ENCODE measurements at regions not wholly inside any gene's neighbourhood (a gene's known extent, or its start where the extent isn't known, plus 50 kb on each side); places are given as distances from the start of the nearest gene placed in this dataset.

DNA sequence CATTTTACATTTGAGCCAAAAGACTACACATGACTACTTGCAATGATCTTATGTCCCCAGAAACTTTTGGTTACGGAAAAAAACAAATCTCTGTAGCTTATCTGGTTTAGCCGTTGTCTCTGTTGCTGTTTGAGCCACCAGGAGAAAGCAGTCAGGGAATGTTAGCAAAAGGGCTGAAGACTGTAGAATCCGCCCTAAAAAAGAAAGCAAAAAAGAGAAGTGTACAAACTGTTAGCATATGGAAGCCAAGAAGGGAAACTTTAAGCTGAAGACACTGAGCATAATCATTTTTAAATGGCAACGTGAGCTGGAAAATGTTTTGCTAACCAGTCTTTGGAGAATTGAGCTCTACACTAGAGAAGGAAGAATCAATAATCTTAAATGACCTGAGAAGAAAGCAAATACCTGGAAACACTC is 69.9 kb upstream of the MYLIP start:
- TF ChIP-seq GABPA (IDR thresholded peaks at IDR 0.05; ENCODE audit: low read depth): no peak
- TF ChIP-seq, protein P1, sequence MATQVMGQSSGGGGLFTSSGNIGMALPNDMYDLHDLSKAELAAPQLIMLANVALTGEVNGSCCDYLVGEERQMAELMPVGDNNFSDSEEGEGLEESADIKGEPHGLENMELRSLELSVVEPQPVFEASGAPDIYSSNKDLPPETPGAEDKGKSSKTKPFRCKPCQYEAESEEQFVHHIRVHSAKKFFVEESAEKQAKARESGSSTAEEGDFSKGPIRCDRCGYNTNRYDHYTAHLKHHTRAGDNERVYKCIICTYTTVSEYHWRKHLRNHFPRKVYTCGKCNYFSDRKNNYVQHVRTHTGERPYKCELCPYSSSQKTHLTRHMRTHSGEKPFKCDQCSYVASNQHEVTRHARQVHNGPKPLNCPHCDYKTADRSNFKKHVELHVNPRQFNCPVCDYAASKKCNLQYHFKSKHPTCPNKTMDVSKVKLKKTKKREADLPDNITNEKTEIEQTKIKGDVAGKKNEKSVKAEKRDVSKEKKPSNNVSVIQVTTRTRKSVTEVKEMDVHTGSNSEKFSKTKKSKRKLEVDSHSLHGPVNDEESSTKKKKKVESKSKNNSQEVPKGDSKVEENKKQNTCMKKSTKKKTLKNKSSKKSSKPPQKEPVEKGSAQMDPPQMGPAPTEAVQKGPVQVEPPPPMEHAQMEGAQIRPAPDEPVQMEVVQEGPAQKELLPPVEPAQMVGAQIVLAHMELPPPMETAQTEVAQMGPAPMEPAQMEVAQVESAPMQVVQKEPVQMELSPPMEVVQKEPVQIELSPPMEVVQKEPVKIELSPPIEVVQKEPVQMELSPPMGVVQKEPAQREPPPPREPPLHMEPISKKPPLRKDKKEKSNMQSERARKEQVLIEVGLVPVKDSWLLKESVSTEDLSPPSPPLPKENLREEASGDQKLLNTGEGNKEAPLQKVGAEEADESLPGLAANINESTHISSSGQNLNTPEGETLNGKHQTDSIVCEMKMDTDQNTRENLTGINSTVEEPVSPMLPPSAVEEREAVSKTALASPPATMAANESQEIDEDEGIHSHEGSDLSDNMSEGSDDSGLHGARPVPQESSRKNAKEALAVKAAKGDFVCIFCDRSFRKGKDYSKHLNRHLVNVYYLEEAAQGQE (IDR thresholded peaks at IDR 0.05; ENCODE audit: insufficient replicate concordance, low read depth): no peak
- TF ChIP-seq, protein P2, sequence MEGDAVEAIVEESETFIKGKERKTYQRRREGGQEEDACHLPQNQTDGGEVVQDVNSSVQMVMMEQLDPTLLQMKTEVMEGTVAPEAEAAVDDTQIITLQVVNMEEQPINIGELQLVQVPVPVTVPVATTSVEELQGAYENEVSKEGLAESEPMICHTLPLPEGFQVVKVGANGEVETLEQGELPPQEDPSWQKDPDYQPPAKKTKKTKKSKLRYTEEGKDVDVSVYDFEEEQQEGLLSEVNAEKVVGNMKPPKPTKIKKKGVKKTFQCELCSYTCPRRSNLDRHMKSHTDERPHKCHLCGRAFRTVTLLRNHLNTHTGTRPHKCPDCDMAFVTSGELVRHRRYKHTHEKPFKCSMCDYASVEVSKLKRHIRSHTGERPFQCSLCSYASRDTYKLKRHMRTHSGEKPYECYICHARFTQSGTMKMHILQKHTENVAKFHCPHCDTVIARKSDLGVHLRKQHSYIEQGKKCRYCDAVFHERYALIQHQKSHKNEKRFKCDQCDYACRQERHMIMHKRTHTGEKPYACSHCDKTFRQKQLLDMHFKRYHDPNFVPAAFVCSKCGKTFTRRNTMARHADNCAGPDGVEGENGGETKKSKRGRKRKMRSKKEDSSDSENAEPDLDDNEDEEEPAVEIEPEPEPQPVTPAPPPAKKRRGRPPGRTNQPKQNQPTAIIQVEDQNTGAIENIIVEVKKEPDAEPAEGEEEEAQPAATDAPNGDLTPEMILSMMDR (IDR thresholded peaks at IDR 0.05; ENCODE audit: insufficient read depth, low read length): no peak
- no peak for TF ChIP-seq POLR2AphosphoS5 (IDR thresholded peaks at IDR 0.05; ENCODE audit: low read depth)
- no peak for TF ChIP-seq SPI1 (IDR thresholded peaks at IDR 0.05; ENCODE audit: borderline replicate concordance, low read depth)

Measured in HL-60 (cell line).